Astrocyte (in vitro differentiated cells and primary cell): ENCODE measurements at regions not wholly inside any gene's neighbourhood (a gene's known extent, or its start where the extent isn't known, plus 50 kb on each side); places are given as distances from the start of the nearest gene placed in this dataset.
"Not testable (repeated sequence)": the region's sequence is repeated elsewhere in the genome, so short reads cannot be mapped to it uniquely, and the experiment has no call there.

Source experiments
- EZH2 ChIP-seq: IDR thresholded peaks from 2 replicates; pipeline ENCODE4 v1.6.1; 2012; ENCODE audit warnings: mild to moderate bottlenecking, low read length, inconsistent platforms; ENCODE audit not compliant: insufficient read depth
- TF ChIP-seq, protein P1 (sequence below): IDR thresholded peaks from 2 replicates; pipeline ENCODE4 v1.5.1; 2011; ENCODE audit warnings: low read depth, mild to moderate bottlenecking, inconsistent platforms, low read length, moderate library complexity; ENCODE audit not compliant: insufficient read depth

DNA sequence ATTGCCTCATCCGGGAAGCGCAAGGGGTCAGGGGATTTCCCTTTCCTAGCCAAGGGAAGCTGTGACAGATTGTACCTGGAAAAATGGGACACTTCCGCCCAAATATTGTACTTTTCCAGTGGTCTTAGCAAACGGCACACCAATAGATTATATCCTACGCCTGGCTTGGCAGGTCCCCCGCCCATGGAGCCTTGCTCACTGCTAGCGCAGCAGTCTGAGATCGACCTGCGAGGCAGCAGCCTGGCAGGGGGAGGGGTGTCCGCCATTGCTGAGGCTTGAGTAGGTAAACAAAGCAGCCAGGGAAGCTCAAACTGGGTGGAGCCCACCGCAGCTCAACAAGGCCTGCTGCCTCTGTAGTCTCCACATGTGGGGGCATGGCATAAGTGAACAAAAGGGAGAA, 1075.4 kb upstream of the GOT2 start:
- TF ChIP-seq, protein P1, sequence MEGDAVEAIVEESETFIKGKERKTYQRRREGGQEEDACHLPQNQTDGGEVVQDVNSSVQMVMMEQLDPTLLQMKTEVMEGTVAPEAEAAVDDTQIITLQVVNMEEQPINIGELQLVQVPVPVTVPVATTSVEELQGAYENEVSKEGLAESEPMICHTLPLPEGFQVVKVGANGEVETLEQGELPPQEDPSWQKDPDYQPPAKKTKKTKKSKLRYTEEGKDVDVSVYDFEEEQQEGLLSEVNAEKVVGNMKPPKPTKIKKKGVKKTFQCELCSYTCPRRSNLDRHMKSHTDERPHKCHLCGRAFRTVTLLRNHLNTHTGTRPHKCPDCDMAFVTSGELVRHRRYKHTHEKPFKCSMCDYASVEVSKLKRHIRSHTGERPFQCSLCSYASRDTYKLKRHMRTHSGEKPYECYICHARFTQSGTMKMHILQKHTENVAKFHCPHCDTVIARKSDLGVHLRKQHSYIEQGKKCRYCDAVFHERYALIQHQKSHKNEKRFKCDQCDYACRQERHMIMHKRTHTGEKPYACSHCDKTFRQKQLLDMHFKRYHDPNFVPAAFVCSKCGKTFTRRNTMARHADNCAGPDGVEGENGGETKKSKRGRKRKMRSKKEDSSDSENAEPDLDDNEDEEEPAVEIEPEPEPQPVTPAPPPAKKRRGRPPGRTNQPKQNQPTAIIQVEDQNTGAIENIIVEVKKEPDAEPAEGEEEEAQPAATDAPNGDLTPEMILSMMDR, result not testable (repeated sequence)
- not testable (repeated sequence) for TF ChIP-seq EZH2
